SW 1271 (cell line): ENCODE measurements at regions not wholly inside any gene's neighbourhood (a gene's known extent, or its start where the extent isn't known, plus 50 kb on each side); places are given as distances from the start of the nearest gene placed in this dataset.
"Not testable (repeated sequence)": the region's sequence is repeated elsewhere in the genome, so short reads cannot be mapped to it uniquely, and the experiment has no call there.

Experiments
- DNase-seq, 2 experiments: peaks; one replicate each; lab custom pipeline; 2025; lab: John Stamatoyannopoulos, UW

GRCh38 chr16:55015181-55015913 is 84.7 kb downstream of the IRX5 start:
- DNase-seq: no peak

GRCh38 chr16:55016515-55016914 is 85.8 kb downstream of the IRX5 start:
- no peak for DNase-seq

DNA sequence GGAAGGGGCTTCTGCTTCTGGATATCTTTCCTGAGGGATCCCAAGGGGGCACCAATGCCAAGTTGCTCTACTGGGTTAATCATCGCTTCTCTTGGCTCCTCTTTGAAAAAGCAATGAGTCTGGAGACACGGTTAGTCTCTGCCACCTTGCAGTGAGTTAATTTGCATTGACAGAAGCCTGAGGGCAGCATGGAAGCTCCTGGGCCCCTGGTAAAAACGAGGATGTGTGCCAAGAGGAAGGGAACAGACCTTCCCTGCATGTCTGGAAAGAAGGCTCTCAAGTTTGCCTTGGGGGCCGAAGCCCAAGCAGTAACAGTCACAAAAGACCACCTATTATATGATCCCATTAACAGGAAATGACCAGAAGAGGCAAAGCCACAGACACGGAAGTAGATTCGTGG is 86.7 kb downstream of the IRX5 start:
- no peak for DNase-seq

GRCh38 chr16:55018881-55019280 is 88.2 kb downstream of the IRX5 start:
- no peak for DNase-seq

- no peak for DNase-seq
Observed at GRCh38 chr16:55019419-55020131, 88.9 kb downstream of the IRX5 start.

DNA sequence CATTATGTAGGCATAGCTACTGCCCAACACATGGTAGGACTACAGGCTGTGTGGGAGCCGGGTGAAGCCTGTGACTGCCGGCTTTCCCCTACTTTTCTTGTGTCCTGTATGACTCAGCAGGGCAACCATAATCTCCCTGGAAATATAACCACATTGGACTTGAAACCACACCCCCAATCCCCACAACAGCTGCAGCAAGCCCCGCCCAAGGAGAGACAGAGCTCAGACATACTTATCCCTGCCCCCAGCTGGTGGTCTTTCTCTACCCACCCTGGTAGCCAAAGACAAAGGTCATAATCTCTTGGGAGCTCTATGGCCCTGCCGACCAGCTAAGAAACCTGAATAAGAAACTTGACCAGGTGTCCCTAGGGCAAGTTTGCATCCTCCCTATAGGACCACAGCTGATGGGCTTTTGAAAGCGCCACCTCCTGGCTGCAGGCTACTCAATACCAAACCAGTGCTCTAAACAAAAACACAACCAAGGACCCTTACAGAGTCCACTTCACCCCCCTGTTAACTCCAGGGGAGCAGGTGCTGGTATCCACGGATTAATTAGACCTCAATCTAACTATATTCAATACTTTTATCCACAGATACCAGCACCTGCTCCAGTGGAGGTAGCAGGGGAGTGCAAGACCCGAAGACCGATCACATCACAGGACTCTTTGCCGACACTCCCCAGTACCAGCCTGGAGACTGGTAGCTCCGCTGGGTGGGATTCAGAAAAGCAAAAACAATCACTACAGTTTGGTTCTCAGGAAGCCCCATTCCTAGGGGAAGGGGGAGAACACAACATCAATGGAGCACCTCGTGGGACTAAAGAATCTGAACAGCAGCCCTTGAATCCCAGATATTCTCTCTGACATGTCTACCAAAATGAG is 91.2 kb downstream of the IRX5 start:
- DNase-seq: peak in 1 of 2 experiments; percentile 3

- not testable (repeated sequence) for DNase-seq
Observed at GRCh38 chr16:55027260-55027659, 96.6 kb downstream of the IRX5 start.

DNA sequence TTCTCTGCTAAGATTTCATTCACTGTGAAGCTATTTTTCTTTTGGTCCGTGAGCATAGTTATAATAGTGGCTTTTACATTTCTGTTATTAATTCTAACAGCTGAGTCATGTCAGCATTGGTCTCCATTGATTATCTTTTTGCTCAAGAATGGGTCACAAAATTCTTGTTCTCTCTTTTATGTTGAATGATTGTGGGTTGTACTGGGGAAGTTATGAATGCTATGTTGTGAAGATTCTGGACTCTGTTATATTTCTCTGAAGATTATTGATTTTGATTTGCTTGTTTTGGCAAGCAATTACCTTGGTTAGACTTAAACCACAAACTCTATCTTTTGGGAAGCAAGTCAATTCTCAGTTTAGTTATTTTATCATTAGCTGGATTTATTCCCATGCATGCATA is 98.8 kb downstream of the IRX5 start:
- DNase-seq: no peak

GRCh38 chr16:55030944-55031343 is 100.3 kb downstream of the IRX5 start:
- no peak for DNase-seq

- no peak for DNase-seq
Observed at GRCh38 chr16:55031481-55031880, 100.8 kb downstream of the IRX5 start.

- no peak for DNase-seq
Observed at GRCh38 chr16:55033225-55034156, 102.8 kb downstream of the IRX5 start.

GRCh38 chr16:55035029-55035428 is 104.4 kb downstream of the IRX5 start:
- DNase-seq: peak in 1 of 2 experiments; percentile 2

- no peak for DNase-seq
Observed at GRCh38 chr16:55035956-55036355, 105.3 kb downstream of the IRX5 start.

DNA sequence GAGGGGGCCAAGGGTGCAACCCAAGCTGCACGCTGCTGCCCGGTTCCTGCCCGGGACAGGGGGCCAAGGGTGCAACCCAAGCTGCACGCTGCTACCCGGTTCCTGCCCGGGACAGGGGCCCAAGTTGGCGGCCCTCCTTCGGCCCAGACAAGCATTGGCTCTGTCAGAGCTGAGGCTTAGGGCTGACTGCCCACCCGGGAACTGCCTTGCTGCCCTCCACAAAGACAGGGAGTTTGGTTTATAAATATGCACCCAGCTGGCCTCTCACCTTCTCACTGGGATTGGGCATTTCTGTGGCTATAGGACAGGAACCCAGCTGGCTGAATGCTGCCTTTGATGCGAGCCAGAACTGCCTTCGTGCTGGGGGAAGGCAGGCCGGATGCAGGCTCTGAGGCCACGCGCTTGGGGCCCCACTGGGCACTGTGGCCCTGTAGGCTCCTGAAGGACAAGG is 105.7 kb downstream of the IRX5 start:
- no peak for DNase-seq

DNA sequence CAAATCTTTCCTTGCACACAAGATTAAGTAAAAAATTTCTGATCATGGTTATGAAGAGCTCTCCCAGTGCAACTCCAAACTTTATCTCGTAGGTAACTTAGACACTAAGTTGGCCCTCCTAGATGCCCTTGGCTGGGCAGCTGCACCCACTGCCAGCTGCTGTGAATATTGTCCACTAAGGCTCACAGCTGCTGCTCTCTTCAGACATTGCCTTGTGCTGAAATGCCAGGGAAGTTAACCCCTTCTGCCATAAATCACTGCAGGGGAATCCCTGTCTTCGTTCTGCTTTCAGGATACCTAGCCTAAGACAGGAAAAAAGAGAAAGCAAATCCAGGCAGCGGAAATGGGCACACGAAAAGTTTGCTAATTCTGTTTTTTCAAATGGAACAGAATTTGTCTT is 106.4 kb downstream of the IRX5 start:
- DNase-seq: no peak

GRCh38 chr16:55037966-55038365 is 107.3 kb downstream of the IRX5 start:
- no peak for DNase-seq

GRCh38 chr16:55039042-55039441 is 108.4 kb downstream of the IRX5 start:
- no peak for DNase-seq

DNA sequence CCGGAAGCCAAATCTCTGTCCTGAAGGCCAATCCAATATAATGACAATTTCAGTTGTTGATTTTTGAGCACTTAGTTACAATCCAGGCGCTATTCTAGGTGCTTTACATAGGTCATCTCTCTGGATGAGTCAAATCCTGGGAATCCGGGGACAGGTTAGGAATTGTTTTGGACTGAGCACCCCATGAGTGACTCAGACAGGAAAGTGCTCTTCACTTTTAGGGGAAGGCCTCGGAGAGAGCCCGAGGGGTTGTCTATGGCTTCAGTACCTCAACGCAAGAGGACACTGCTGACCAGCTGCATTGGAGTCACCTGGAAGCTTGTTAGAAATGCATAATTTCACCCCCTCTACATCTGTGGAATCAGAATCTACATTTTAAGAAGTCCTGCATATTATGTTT is 108.8 kb downstream of the IRX5 start:
- DNase-seq: no peak

DNA sequence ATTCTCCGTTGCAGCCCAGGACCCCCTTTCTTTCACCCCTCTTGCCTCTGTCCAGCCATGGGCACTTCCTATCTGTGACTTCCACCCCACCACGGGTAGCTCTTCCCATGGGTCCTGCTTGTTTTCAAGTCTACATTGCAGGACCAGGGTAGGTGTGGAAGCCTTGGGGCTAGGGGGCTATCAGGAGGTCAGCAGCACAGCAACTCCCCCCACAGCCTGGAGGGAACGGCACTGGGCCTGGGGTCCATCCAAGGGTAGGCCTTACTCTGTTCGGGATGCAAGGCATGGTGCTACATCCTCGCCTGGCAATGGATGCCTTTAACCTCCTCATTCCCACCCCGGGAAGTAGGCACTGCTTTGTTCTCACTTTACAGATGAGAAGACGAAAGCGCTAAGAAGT is 109.3 kb downstream of the IRX5 start:
- no peak for DNase-seq

DNA sequence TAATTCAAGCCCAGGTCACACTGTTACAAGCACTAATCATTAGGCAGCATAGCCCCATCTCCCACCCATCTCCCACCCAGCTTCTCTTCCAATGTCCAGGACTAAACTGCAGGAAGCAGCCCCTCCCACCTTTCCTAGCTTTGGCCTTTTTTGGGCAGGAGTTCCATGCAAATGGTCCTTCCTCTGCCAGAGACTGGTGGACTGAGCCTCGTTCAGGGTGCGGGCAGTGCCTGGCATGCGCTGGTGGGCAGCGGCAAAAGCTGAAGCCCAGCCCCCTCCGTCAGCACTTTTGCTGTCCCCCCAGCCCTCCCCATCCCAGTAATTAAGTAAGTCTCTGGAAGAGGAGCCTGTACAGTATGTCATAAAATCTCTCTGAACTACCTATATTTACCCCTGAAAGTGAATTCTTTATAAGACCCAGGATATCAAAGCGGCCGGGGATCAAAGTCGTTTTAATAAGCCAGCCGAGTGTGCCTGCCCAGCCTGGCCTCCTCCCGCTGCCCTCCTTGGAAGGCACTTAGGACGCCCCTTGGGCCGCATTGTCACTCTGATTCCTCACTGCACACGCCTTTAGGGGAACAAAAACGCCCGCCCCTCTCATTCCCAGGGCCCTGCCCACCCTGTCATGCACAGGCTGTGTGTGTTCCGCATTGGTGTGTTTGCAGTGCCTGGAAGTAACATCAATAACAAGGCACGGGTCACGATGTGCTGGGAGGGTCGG is 109.9 kb downstream of the IRX5 start:
- no peak for DNase-seq
